ENCODE measurements at regions not wholly inside any gene's neighbourhood (a gene's known extent, or its start where the extent isn't known, plus 50 kb on each side); places are given as distances from the start of the nearest gene placed in this dataset.

DNA sequence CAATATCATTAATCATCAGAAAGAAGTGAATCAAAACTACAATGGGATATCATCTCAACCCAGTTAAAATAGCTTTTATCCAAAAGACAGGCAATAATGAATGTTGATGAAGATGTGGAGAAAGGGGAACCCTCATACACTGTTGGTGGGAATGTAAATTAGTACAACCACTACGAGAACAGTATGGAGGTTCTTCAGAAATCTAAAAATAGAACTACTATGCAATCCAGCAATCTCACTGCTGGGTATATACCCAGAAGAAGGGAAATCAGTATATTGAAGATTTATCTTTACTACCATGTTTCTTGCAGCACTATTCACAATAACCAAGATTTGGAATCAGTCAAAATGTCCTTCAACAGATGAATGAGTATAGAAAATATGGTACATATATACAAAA, 189.8 kb downstream of the HHIPL2 start:
- no peak for DNase-seq

DNA sequence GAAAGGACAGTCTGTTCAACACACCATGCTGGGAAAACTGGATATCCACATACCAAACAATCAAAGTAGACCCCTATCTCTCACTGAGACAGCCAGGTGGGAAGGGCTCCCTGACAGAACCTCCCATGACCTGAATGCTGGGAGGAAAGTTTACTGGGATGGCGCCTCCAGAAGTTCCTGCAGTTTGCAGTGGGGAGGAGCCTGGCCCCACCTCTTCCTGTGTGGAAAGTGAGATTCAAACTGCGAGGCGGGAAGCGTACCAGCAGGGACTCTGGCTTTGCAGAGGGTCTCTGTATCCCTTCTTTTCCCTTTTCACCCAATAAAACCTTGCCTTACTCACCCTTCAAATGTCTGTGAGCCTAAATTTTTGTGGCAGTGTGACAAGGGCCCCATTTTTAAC, 190.7 kb downstream of the HHIPL2 start:
- DNase-seq = no peak

DNA sequence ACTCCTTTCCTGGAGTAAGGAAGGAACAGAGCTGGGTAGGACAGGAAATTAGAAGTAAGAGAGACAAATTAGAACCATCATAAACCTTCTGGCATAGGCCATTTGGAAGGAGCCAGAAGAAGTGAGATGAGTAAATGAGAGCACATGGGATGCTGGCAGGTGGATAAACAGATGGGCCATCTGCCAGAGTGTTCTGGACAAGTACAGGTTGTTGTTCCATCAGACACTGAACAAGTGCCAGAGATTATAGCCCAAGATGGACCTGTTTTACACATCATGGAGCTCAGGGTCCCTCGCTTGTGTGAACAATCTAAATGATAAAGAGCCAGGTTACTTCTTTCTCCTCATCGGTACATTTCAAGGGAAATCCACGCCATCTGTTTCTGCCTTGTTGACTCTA, 200.3 kb downstream of the HHIPL2 start:
- no peak for DNase-seq

DNA sequence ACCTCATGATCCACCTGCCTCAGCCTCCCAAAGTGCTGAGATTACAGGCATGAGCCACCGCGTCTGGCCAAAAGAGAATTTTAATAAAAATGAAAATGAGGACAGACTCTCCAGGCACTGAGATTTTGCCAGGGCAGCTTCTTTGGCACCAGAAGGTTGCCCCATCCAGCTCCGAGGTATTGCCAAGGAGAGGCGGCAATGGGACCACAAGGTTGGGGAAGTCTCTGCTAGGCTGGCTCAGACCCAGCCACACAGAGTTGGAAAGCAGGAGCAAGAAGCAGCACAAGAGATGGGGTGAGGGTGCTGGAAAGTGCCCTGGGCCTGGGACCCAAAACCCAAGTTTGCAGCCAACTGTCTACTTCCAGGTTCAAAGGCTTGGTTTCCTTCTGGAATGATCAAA, 200.9 kb downstream of the HHIPL2 start:
- no peak for DNase-seq

DNA sequence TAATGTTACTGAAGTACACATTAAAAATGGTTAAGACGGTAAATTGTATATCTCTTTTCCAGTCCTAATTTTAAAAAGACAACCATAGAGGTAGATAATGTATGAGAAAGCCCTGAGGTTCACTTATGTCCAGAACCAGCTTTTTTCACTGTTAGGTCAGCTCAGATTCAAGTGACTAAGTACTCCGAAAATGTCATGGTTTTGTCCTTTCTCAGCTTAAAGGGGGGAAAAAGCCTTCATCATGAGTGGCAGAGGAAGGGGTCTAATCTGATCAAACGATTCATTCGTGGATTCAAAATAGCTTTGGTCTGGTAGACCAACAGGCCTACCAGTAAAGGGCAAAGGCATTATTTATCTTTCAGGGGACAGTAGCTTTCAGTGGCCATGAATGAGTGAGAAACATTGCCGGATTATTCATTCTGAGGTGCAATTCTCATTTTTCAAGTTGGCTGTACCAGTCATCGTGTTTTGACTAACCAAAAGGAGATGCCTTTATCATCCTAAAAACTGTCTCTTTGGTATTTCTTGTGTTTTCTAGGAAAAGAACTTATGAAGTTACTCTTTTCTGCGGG, 208.4 kb downstream of the HHIPL2 start:
- no peak for DNase-seq

DNA sequence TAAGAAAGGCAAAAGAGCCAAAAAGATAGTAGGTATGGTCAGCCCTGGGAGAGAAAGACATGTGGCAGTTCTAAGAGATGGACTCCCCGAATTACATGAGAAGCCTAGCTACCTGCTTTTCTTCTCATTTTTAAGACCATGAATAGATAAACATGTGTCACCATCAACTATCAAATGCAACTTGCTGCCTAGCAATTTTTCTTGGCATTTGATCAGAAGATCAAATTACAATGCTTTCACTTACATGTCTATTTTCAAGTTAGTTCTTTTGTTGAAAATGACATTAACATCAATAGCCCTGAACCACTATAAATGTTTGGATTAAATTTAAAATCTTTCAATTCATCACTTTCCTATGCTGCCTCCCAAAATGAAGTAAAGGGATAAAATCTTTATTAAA, 212.3 kb downstream of the HHIPL2 start:
- no peak for DNase-seq

DNA sequence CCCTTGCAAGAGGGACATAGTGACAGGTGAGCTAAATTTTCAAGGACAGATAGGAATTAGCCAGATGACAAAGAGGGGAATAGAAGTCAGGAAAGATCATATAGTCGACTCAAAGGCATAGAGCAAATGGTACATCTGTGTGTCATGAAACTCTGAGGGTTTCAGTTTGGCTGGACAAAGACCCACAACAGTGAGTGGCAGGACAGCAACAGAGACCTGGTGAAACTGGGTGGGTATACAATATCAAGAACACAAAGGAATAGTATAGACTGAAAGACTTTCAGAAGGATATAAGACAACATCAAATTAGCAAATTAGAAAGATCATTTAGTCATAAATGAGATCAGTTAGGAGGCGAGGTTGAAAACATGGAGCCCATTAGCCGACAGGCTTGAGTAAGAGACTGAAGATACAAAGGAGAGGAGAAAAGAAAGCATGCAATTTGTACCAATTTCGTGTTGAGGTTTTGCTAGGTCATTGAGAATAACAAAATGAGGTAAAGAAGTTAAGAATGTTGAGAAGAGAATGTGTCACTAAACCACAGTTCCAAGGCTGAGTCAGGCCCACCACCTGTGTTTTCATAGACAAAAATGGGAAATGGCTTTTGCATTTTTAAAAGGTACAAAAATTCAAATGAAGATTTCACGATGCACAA, 213.8 kb downstream of the HHIPL2 start:
- DNase-seq = no peak

DNA sequence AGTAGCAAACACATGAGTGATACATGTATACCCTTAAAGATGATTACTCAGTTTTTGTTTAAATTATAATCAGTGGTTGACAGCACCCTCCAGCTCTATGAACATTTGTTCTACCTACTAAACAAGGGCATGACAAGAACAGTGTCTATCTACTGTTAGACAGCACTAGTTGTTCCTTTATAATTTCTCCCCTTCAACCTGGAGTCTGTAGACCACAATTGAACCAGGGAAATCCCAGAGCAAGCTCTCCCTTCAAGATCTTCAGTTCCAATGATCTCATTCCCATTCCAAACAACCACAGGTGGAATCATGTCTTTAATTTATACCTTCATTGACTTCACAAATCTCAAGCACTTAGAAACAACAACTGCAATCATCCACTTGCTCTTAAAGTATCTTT, 216.1 kb downstream of the HHIPL2 start:
- DNase-seq = no peak

DNA sequence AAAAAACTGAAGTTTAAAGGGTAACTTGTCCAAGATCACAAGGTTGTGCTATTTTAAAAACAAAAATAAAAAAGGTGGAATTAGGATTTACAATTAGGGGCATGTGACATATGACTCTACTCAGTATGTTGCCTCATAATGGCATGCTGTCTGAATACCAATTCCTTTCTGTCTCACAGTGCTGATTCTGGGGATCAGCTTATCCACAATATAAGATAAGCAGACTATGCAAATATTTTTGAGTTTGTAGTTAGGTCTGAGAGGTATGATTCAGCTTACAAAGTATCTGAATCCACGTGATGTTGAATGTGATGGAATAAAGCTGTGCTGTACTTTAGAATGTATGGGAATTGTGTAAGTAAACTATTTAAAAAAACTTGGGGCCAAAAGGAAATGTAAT, 216.6 kb downstream of the HHIPL2 start:
- no peak for DNase-seq

DNA sequence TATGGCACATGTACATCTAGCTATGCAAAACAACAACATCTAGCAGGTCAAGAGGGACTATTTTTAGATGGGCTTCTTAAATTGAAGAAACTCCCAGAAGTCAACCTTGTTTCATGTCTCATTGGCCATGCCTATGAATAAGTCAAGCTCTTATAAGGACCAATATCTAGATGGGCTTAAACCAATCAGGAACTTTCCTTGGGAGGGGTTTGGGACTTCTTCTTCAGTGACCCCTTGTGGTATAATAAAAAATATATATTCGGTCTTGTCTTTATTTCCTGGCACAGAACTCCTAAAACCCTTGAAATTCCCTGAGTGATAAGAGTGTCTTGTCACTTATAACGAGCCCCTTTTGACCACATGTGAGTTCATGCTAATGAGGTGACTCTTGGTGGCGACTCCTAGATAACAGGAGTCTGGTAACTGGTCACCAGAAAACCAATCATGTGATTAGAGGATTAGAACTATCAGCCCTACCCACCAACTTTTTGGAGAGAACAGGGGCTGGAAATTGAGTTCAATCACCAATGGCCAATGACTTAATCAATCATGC, 218.3 kb downstream of the HHIPL2 start:
- no peak for DNase-seq

DNA sequence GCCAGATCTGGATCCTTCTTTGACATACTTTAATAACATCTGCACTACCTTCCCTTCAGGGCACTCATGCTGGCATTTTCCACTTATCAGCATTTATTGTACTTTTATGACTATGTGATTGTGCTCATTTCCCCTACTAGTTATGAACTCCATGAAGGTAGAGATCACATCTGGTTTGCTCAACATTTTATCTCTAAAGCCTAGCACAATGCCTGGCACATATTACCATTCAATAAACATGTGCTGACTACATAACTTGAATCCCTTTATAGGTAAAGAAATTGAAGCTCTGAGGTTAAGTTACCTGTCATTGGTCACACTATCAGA, 221.2 kb downstream of the HHIPL2 start:
- no peak for DNase-seq

DNA sequence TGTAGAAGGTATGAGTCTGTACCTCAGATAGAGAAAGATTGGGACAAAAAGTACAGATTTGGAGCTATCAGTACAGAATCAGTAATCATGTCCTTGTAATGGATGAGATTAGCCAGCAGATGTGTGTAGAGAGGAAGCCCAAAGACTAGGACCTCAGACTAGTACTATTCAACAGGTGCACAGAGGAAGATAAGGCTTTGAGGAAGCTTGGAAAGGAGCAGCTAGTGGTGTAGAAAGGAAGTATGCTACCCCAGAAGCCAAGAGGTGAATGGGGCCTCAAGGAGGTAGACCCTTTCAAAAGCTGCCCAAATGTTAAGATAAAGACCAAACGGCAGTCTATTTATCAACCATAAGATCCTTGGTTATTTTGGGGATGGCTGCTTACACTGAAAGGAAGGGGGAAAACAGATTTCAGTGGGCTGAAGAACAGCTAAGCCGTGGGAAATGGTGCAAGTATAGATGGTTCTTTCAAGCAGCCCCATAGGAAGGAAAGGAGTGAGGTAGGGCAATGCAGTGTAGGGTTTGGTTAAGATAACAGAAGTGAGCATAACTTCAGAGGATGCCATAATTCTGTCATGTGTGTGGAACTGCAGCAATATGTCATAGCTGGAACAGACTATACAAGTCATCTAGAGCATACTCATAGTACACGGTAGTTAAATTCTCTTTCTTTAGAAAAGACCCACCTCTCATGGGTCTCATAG, 221.7 kb downstream of the HHIPL2 start:
- DNase-seq = no peak

DNA sequence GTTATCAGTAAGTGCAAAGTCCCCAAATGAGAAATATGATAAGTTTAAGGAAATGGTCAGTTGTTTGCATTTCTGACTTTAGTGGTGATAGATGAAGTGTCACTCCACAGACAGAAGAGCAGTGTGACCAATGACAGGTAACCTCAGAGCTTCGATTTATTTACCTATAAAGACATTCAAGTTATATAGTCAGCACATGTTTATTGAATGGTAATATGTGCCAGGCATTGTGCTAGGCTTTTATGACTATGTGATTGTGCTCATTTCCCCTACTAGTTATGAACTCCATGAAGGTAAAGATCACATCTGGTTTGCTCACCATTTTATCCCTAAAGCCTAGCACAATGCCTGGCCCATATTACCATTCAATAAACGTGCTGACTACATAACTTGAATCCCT, 222.4 kb downstream of the HHIPL2 start:
- no peak for DNase-seq

DNA sequence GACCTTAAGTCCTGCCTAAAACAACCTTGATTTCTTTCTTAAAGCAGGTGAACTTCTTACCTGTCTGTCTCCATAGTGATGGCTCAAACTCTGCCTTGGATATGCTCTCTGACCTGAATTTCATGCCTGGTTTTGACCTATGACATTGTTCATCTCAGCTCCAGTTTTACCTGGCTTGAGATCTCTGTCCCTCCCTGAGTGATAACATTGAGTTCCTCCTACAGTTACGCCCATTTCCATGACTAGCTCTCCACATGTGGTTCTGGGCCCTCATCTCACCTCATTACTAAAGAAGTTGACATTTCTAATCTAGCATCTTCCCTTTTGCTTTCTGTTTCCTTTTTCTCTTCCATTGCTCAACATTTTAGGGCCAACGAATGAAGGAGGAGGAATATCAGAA, 233.1 kb downstream of the HHIPL2 start:
- no peak for DNase-seq

DNA sequence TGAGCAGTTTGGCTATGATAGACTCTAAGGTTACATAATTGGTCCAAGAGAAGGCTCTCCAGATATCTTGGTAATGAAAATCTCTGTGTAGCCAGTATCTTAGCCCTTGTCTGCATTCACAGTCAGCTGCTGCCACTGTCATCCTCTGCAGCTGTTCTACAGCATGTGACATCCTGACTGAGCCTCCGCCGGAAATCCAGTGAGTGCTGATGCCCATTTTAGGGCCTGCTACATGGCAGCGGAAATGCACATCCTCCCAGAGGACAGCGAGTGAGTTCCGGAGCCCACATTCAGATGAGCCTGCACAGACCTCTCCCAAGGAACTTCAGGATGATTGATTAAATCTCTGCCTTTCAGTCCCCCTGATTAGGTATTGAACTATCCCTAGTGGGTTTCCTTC, 237.1 kb downstream of the HHIPL2 start:
- no peak for DNase-seq

DNA sequence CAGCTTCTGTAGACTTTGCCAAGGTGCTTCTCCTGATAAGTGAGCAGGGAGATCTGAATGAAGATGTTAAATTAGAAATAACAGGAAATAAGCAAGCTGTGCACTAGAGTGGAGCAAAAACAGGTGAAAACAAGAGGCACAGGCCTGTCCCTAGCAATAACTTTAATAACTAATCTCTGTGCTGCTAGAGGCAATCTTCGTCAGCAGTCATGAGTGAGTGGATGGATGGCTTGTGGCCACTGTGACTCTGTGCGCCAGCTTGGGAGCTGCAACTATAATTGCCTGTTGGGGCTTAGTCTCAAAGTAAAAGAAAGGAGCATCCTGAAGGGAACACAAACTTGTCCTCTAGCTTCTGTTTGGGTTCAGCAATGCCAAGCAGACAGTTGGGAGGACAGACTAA, 240.3 kb downstream of the HHIPL2 start:
- no peak for DNase-seq

DNA sequence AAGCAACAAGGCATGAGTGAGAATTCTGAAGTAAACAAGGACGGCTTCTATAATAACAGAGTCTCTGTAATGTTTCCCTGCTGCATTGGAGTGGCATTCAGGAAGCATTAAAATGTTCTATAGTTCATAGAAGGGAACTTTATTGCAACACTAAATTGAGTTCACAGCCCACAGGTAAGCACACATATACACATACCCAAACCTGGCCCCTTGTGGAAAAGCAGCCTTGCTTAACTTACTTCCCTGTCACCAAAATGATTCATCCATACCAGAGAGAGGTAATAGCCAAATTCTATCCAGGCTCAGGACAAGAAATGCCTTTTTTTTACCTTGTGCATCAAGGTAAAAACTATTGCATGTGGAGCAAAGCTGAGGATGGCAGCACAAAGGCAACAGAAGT, 241.4 kb downstream of the HHIPL2 start:
- no peak for DNase-seq

DNA sequence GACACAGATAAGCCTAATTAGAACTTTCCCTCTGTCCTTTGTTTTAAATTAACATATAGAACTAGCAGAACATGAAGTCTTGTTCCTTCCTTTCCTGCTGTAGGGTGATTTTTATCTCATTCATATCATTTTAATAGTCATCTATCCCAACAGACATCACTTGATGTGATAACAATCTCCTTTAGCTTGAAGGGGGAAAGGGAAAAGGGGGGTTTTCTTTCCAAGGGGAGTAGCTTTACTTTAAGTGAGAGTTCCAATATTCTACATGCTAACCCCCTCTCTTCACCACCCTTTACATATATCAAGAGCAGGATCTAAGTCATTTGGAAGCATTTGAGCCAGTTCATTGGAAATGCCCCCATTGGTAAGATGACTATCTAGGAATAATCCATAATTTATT, 241.9 kb downstream of the HHIPL2 start:
- DNase-seq = no peak

DNA sequence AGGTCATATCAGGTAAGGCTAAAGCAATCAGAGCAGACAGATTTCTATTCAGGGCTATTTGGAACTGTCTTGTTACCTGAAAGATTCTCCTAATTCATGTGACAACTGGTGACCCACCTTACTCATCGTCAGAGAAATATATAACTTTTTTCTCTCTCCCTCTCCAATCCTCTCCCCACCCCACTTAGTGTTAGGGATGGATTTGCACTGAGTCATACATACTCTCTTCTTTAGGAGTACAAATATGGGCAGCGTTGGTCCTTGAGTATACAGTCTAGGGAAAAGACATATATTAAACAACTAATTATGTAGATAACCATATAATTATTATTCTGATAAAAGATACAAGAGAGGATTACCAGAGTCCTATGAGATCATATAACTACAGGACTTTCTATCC, 246.3 kb downstream of the HHIPL2 start:
- no peak for DNase-seq

DNA sequence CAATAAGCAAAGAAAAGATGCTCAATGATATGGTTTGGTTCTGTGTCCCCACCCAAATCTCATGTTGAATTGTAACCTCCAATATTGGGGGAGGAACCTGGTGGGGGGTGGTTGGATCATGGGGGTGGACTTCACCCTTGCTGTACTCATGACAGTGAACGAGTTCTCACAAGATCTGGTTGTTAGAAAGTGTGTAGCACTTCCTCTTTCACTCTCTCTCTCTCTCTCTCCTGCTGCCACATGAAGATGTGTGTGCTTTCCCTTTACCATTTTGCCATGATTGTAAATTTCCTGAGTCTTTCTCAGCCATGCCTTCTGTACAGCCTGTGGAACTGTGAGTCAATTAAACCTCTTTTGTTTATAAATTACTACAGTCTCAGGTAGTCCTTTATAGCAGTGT, 248.4 kb downstream of the HHIPL2 start:
- no peak for DNase-seq

DNA sequence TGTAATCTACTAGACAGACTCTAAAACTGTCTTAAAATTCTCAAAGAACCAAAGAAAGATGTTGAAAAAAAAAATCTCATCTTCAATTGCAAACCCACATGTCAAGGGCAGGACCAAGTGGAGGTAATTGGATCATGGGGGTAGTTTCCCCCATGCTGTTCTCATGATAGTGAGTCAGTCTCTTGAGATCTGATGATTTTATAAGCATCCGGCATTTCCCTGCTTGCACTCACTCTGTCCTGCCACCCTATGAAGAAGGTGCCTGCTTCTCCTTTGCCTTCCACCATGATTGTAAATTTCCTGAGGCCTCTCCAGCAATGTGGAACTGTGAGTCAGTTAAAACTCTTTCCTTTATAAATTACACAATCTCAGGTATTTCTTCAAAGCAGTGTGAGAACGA, 257.0 kb downstream of the HHIPL2 start:
- DNase-seq = no peak

DNA sequence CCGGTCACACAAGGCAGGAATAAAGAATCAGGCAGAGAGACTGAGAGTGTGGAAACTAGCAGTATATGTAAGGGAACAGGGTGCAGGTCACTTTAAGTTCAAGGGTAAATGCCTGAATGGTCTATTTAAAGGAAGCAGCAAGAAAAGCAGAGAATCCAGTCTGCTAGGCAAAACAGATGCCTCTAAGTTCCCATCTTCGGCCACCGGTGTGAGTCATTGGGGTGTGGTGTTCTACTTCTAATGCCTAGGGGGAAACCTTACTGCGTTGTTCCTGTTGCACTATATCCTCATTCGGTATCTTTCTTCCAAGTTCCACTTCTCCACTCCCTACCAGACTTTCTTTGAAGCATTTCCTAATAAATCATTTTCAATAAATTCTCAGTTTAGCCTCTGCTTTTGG, 259.9 kb downstream of the HHIPL2 start:
- DNase-seq = no peak

DNA sequence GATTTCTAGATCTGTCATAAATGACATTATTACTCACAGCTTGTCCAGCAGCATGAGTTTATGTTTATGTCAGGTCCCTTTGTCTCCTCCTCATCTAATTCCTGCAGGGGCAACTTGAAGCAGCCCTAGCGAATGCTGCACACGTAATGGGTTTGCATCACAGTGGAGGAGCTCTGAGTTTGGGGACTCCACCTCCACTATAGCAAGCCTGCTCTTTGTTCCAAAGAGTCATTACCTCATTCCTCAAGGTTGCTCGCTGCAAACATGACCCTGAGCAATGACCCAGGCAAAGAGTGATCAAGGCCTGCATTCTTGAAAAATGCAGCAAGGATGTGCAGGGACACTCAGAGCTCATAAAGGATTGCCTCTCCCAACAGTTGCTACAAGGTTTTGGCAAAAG, 261.9 kb downstream of the HHIPL2 start:
- DNase-seq = no peak

DNA sequence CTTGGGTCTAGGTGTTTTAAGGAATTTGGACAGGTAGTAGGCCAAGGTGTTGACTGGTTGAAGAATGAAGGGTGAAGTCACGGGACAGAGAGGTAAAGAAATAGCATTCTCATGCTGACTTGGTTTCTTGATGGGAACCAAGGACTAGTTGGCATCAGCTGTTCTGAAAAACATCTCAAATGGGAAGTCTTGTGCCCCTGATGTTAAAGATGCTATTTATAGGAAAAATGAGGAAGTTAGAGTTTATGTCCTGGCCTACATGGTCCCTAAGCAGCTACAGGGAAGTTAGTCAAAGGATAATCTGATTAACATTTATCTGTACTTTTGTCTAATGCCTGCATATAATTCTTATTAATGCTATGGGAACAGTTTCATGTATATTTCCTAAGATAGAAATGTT, 262.4 kb downstream of the HHIPL2 start:
- DNase-seq = no peak

DNA sequence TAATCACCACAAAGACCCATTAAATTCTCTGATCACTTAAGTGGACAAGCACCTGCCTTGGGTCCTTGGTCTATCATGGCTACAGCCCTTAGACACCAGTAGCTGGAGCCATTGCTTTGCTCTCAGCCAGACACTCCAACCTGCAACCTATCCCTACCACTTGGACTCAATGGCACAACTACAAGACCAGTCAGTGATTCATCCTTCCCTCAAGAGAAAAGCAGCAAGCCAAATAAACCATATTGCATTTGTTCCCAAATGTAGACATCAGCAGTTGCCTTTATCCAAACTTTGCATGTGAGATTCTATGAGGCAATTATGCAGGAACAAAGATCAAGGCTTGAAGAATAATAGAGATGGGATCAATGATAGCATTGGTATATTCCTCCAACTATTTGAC, 263.4 kb downstream of the HHIPL2 start:
- no peak for DNase-seq

All from DMS79 (cell line).